IPS-NIHi7 (cell line): ENCODE measurements at regions not wholly inside any gene's neighbourhood (a gene's known extent, or its start where the extent isn't known, plus 50 kb on each side); places are given as distances from the start of the nearest gene placed in this dataset.
"Not testable (repeated sequence)": the region's sequence is repeated elsewhere in the genome, so short reads cannot be mapped to it uniquely, and the experiment has no call there.

Source experiments
- DNase-seq: peaks from one replicate; pipeline ENCODE4 v3.0.0; 2012; ENCODE audit warnings: mixed read lengths; ENCODE audit errors: extremely low spot score

DNA sequence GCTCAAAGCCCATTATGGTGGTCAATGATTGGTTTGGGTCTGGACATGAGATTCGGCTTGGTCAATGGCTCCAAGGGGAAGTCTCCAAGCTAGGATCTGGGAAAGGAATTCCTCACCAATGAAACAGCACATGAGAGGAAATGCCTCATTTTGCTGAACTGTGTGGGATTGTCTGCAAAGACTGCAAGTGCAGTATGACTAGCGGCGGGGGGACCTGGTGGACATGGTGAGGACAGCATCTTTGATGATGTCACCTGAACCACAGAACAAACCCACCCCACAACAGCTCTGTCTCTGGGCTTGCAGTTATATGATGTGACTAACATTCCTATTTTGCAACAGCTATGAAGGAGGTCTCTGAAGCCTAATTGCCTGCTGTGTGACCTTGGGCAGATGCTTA is 50.6 kb upstream of the NKD1 start:
- DNase-seq, result no peak

DNA sequence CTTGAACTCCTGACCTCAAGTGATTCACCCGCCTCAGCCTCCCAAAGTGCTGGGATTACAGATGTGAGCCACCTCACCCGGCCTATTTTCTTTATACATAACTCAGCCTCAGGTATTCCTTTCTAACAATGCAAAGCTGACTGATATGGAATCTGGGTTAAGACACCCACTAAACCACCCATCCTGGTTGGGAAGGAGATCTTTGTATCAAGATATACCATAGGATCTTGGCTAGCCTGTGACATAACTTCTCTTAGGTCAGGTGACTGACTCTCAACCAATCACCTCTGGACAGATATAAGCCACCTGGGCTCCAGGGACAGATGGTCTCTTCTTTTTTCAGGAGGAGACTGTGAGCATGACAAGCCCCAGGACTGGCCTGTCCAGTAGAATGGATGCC is 51.2 kb upstream of the NKD1 start:
- no peak for DNase-seq

DNA sequence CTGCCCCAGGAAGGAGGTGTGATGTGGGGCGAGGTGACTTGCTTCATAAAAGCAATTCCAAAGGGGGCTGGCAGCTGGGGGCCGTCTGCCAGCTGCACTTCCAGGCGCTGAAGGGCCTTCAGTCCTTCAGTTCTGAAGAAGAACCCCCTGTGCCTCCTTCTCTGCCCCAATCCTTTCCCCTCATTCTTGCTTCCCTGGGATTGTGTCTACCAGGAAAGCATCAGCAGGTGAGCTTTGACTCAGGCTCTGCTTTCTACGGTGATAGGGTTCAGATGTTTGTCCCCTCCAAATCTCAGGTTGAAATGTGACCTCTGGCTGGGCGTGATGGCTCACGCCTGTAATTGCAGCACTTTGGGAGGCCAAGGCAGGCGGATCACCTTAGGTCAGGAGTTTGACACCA is 52.5 kb upstream of the NKD1 start:
- peak; percentile 3 for DNase-seq

DNA sequence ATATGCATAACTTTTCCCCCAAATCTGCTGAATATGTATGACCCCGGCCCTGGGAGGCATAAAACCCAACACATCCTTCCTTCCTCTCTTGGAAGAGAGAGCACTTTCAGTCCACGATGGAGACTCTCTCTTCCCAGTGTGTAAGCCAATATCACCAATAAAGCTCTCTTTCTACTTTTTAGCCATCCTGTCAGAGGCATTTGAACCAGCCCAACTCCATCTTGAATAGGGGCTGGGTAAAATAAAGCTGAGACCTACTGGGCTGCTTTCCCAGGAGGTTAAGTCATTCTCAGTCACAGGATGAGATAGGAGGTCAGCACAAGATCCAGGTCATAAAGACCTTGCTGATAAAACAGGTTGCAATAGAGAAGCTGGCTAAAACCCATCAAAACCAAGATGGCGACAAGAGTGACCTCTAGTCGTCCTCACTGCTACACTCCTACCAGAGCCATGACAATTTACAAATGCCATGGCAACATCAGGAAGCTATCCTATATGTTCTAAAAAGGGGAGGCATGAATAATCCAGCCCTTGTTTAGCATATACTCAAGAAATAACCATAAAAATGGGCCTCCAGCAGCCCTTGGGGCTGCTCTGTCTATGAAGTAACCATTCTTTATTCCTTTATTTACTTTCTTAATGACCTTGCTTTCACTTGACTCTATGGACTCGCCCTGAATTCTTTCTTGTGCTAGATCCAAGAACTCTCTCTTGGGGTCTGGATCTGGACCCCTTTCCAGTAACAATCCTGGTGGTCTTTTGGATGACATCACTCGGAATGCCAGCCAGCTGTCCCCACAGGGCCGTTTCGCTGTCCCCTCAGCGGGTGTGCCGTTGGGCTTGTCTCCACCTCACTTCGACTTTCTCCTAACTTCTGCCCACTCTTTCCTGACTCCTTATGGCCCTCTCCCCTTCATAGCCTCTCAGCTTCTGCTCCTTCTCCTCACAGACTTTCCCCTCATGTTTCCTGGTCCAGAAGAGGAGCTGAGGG is 53.4 kb upstream of the NKD1 start:
- DNase-seq, result no peak

DNA sequence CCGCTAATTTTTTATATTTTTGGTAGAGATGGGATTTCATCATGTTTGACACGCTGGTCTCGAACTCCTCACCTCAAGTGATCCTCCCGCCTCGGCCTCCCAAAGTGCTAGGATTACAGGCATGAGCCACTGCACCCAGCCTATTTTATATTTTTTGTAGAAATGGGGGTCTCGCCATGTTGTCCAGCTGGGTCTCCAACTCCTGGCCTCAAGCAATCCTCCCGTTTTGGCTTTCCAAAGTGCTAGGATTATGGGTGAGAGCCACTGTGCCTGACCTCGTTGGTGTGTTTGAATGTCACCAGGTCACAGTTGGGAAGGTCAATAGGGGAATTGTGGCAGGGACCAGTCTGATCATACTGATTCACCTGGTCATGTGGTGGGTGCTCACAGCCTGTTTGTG is 56.7 kb upstream of the NKD1 start:
- no peak for DNase-seq

DNA sequence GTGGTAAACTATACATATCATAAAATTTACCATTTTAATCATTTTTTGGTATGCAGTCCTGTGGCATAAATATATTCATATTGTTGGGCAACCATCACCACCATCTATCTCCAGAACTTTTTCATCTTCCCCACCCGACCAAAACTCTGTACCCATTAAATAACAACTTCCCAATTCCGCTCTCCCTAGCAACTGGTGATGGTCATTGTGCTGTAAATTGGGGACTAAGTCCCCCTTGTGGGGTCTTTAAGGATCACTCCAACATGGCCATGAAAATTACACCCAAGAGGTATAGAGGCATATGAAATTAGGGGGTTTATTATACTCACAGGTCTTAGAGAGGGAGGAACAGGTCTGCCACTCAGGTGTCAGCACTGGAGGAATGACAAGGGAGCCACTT is 57.4 kb upstream of the NKD1 start:
- peak; percentile 7 for DNase-seq

DNA sequence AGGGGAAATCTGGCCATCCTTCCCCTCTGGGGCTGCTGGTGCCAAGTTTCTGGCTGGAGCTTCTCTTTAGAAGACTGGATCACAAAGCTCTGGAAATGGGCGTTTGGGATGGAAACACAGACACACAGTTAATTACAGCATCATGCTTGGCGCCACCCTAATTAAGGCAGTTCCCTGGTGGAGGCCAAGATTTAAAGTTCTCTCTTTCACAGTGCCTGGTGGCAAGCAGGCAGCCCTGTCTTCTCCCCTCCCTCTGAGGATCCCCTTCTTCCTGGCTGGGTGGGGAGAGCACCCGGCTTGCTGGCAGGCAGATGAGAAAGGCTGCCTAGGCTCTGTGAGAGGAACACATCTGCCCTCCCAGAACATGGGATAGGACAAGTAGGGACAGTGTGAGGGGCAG is 59.0 kb upstream of the NKD1 start:
- no peak for DNase-seq

DNA sequence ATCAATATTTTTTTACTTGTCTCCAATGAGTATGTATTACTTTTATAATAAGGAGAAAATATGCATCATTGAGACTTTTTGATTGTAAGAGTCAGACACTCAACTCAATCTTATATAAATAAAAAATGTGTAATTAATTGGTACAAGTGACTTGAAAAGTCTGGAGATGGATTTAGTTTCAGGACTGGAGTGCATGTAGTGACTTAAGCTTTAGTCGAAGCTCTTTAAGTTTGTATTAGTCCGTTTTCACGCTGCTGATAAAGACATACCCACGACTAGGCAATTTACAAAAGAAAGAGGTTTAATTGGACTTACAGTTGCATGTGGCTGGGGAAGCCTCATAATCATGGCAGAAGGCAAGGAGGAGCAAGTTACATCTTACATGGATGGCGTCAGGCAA is 60.7 kb upstream of the NKD1 start:
- no peak for DNase-seq

DNA sequence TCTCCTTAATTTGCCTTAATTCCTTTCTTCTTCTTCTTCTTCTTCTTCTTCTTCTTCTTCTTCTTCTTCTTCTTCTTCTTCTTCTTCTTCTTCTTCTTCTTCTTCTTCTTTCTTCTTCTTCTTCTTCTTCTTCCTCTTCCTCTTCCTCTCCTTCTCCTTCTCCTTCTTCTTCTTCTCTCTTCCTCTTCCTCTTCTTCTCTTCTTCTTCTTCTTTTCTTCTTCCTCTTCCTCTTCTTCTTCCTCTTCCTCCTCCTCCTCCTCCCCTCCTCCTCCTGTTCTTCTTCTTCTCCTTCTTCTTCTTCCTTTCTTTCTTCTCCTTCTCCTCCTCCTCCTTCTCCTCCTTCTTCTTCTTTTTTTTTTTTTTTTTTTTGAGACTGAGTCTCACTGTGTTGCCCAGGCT is 62.0 kb upstream of the NKD1 start:
- DNase-seq, result not testable (repeated sequence)

DNA sequence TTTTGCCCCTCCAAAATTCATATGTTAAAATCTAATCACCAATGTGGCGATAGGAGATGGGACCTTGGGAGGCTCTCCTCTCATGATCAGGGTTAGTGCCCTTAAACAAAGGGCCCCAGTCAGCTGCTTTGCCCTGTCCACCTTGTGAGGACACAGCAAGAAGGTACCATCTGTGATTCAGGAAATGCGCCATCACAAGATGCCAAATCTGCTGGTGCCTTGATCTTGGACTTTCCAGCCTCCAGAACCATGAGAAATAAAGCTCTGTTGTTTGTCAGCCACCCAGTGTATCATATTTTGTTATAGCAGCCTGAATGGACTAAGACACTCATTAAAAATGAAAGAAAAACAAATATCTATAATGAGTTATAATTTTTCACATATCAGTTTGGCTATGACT is 63.0 kb upstream of the NKD1 start:
- DNase-seq, result no peak

DNA sequence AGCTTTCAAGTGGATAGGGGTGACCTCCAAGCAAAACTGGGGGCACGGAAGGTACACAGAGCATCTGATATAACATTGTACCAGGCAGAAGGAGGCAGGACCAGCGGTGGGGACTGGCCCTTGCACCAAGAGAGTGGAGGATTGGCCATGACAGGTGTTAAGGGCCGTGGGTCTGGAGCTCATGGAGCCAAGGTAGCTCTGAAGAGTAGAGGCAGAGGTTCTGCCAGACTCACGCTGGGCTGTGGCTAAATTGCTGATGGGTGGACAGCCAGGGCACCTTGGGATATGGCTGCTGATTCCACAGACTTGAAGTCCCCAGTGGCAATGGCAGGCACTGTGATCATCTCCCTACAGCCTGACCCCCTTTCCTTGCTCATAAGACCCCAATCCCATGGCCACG is 65.9 kb upstream of the NKD1 start:
- no peak for DNase-seq

DNA sequence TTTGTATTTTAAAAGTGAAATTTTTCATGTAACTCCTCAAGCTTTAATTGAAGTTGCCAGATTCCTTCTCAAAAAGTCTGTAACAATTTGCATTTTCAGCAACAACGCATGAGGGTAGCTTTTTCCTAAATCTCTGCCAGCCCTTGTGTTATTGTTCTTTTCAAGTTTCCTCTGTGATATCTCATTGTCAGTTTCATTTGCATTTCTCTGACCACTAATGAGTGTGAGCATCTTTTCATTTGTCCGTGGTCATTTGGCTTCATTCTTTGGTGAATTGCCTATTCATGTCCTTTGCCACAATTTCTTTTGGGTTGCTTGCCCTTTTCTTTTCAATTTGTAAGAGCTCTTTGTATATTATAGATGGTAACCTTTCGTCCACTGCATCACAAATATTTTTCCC is 68.0 kb upstream of the NKD1 start:
- no peak for DNase-seq

DNA sequence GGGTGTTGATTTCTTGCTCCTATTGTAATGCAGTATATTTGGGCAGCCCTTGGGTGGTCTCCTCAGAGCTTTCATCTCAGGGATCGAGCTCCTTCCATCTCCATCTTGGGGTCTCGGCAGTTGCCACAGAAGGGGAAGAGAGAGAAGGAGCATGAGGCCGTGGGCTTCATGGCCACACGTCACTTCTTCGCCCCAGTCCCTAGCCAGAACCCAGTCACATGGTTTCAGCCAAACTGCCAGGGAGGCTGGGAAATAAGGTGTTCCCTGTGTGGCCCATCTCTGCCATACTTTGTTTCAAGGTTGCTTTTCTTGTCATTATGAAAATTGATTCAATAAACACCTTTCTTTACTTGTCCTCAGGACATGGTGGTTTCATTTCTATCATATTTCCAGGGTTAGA is 68.4 kb upstream of the NKD1 start:
- no peak for DNase-seq

DNA sequence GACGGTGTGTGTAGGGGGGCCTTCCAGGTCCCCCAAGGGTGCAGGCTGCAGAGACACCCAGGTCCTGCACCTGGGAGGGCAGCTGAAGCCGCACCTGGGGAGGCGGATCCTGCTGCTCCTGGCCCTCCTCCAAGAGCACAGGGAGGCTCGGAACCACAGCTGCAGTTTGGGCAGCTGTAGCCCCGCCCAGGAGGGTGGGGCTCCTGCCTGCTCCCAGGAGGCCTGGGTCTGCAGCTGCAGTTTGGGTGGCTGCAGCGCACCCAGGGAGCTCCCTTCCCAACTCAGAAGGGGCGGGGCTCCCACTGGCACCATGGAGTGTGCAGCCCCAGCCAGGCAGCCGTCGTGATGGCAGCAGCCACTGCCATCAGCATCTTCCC is 69.4 kb upstream of the NKD1 start:
- DNase-seq, result no peak

DNA sequence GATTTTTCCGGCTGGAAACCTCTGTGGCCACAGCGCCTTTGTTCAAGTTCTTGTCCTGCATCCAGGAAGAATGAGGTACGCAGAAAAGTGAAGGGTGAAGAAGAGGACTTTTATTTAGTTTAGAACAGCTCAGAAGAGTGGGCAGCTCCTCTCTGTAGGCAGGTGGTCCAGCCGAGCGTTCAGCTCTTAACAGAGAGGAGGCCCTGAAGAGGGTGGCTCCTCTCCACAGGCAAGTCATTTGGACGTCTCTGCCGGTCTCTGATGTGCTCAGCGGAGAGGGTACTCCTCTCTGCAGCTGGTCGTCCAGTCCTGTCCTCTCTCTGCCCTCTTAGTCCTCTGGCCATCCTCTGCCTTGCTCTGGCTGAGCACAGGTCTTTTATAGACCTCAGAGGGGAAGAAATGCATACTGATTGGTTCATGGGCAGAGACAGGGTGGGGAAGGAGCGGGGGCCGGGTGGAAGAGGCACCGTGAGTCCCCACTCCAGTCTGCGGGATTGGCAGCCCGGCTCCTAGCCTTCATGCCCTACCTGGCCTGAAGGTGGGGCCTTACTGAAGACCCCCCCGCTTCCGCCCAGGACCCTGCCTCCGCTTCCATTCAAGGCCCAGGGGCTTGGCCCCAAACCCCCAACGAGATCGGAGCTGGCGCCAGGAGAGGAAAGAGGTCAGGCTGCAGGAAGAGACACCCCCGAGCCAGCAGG is 70.0 kb upstream of the NKD1 start:
- DNase-seq, result no peak

DNA sequence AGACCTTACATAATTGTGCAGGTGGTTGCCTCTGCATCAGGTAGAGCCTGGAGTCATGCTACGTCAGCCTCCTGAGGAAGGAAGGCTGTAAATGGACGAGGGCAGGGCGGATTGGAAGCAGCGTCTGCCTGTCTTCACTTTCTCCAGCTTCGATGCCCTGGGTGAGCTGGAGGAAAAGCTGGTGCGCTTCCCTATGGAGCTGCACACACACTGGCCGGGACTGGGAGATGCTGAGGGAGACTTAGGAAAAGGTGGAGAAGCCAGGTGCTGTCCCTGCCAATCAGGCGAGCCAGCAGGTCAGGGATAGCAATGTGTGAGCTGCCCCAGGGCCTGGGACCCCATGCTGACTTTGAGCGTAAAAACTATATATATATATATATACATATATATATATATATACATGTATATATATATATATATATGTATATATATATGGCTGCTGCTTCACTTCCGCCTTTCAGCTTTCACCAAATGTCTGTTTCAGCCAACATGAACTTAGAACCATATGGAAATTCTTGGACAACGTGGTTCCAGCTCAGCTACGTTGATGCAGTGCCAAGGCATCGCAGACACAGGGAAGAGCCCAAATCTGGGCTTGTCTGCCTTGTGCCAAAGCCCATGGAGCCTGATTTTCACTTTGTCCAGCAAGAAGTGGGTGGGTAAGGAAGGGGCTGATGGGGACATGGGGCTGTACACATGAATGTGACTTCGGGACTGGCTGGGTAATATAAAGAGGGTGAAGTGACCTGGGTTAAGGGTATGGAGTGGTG is 71.5 kb upstream of the NKD1 start:
- no peak for DNase-seq

DNA sequence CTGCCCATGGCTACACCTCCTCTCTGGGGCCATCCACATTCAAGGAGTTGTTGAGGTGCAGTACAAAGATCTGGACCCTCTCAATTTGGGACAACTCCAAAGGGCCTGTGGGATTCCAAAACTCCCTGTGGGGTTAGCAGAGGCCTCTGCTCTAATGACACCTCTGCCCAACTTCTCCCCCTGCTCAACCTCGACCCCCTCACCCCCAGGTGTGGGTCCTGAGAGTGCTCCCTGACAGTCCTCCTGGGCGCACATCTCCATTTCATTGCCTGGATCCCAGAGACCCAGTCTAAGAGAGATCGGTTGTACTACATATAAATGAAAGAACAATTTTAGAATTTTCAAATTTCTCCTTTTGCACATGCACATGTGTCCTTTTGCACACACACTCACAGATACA is 73.0 kb upstream of the NKD1 start:
- DNase-seq, result no peak

DNA sequence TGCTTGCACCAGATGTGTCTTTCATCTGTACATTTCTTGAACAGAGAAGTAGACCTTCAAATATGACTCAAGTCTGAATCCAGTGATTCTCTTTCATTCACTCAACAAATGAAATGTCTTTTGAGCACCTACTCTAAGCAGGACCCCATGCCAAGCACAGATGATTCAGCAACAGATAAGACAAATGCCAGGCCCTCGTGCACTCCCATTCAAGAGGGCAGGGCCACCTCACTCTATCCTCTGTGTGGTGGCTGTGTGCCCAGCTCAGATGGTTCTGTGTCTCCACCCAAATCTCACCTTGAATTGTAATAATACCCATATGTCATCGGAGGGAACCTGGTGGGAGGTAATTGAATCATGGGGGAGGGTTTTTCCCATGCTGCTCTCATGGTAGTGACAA is 74.1 kb upstream of the NKD1 start:
- no peak for DNase-seq

DNA sequence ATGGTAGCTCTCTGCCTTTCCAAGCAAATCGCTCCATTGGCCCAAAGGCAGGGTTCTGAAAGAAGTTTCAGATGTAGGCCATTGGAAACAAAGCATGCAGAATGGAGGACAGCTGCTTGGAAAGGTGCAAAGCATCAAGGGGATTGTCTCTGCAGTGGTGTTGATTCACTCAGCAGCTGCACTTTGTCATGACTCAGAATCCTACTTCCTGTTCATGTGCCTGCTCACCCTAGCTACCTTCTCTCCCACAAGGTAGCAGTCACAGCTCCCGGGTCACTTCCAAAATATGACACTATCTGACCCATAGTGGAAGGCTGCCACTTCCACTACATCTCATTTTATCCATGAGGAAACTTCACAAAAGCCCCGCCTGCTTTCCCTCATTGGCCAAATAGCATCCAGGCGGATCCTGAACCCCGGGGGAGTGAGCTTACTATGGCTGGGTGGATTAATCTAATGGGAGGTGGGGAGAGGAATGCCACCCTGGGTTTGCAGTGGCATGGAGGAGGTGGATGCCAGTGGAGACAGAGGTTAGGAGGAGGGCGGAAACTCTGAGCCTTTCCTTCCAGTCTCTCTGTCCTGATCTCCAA is 74.7 kb upstream of the NKD1 start:
- no peak for DNase-seq

DNA sequence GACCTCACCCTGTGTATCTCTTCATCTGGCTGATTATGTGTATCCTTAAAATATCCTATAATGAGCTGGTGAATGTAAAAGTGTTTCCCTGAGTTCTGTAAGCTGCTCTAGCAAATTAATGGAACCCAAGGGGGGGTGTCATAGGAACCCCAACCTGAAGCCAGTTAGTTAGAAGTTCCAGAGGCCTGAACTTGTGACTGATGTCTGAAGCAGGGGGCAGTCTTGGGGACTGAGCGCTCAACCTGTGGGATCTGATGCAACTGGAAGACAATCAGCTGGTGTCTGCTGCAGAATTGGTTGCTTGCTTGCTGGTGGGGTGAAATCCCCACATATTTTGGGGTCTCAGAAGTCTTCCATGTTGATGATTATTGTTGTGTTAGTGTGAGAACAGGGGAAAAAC is 75.7 kb upstream of the NKD1 start:
- no peak for DNase-seq

DNA sequence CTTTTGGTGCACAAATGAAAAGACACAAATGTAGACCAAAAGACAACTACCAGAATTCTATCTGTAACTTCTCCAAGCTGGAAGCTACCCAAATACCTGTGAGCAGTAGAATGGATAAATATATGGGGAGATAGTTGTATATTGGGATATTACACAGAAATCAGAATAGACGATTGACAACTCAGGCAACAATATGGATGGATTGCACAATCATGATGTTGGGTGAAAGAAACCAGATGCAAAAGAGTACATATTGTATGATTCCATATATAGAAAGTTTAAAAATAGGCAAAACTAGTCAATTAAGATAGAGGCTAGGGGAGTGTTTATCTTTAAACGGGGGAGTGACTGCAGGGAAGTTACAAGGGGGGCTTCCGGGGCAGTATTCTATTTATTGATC is 77.5 kb upstream of the NKD1 start:
- DNase-seq, result no peak

DNA sequence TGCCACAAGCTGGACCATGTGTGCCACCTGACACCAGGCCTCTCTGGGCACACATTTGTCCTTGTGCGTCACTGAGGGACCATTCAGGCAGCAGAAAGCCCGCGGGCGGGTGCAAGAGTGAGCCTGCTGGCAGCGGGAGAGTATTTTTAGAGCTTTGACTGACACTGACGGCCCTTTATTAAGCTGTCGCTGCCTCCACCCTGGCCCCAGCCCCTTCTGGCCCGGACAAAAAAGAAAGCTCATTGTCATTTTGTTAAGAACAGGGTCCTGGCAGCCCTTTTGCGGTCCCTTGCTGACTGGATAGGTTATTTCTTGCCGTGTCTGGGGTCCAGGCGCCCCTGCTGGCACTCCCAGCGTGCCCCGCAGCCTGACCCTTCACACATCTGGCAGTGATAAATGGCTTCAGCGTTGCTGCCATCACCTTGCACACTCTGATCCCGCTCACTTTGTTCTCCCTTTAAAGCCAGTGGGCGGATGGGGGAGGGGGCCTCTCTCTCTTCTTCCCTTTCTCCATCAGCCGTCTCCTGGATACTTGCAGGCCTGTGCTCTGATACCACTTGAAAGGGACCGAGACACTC is 78.4 kb upstream of the NKD1 start:
- DNase-seq, result no peak
